ENCODE measurements at regions not wholly inside any gene's neighbourhood (a gene's known extent, or its start where the extent isn't known, plus 50 kb on each side); places are given as distances from the start of the nearest gene placed in this dataset.

DNA sequence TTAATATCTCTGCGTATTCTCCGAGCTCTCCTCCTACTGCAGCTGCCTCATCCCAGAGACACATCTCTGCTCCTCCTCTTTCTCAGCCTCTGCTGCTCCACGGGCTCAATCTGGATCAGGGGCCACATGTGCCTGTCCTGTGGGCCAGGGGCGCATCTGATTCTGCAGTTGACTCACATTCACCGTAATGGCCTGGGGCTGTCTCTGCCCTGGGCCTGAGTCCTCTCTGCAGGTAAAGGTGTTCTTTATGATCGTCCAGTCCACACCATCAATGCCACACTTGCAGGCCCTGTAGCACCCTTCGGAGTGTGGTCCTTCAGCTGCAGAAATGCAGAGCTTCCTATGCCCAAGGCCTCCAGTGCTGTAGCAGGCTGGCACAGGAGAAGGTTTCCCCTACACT, 154.5 kb downstream of the OAT start:
- Histone ChIP-seq H3K4me2 (ENCODE audit: extremely low read depth, insufficient read depth, low read length) (no peak overlapping the region), H3K27me3 (ENCODE audit: control insufficient read depth, insufficient read depth, low read length) (no peaks in the 10 kb centered on the region), H3K9me3 (ENCODE audit: control insufficient read depth, insufficient read depth, low read depth, low read length) (no peaks in the 10 kb centered on the region), H3K9ac (ENCODE audit: insufficient read depth, low read length) (no peak overlapping the region), H3K4me1 (ENCODE audit: control insufficient read depth, extremely low read depth, insufficient read depth, low read length) (no peaks in the 10 kb centered on the region), H3K36me3 (ENCODE audit: control insufficient read depth, insufficient read depth, low read length) (no peaks in the 10 kb centered on the region), H2AFZ (ENCODE audit: low read length) (no peak overlapping the region), H3K4me3 (replicated peaks in 1 of 4; ENCODE audit: control extremely low read depth in 1 of 4, insufficient read depth in 1 of 4, low read depth in 3 of 4, low read length in 4 of 4) (no peak overlapping the region), H3K79me2 (ENCODE audit: control insufficient read depth, insufficient read depth, low read length) (no peaks in the 10 kb centered on the region), H4K20me1 (ENCODE audit: control insufficient read depth, extremely low read depth, insufficient read depth, low read length) (no peaks in the 10 kb centered on the region), H3K27ac (ENCODE audit: insufficient read depth, low read length) (no peak overlapping the region)
- TF ChIP-seq, protein P1, sequence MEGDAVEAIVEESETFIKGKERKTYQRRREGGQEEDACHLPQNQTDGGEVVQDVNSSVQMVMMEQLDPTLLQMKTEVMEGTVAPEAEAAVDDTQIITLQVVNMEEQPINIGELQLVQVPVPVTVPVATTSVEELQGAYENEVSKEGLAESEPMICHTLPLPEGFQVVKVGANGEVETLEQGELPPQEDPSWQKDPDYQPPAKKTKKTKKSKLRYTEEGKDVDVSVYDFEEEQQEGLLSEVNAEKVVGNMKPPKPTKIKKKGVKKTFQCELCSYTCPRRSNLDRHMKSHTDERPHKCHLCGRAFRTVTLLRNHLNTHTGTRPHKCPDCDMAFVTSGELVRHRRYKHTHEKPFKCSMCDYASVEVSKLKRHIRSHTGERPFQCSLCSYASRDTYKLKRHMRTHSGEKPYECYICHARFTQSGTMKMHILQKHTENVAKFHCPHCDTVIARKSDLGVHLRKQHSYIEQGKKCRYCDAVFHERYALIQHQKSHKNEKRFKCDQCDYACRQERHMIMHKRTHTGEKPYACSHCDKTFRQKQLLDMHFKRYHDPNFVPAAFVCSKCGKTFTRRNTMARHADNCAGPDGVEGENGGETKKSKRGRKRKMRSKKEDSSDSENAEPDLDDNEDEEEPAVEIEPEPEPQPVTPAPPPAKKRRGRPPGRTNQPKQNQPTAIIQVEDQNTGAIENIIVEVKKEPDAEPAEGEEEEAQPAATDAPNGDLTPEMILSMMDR (conservative IDR thresholded peaks at IDR 0.05 in 1 of 2, IDR thresholded peaks at IDR 0.05 in 1 of 2; ENCODE audit: low read depth in 1 of 2, low read length in 2 of 2), result no peak
- DNase-seq (ENCODE audit: low read depth in 2 of 2), result no peak

DNA sequence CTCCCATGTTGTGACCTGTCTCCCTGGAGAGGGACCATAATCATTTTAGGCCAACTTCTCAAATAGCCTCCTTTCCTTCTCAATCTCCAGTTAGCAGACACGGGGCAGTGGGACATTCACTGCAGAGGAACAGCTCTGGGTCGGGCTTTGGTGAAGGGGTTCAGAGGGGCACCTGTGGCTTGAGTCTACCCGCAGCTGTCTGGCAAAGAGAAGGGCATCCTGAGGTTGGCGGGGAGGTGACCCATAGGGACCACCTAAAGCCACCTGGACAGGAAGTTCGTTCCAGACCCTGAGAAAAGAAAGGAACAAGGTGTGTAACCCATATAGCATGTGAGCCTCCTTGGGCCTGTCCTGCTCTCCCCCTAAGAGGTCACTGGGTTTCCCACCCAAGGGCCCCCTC, 155.0 kb downstream of the OAT start:
- H3K9ac ChIP-seq (ENCODE audit: insufficient read depth, low read length), result no peak overlapping the region
- H3K9me3 ChIP-seq (ENCODE audit: control insufficient read depth, insufficient read depth, low read depth, low read length), result no peaks in the 10 kb centered on the region
- H3K79me2 ChIP-seq (ENCODE audit: control insufficient read depth, insufficient read depth, low read length), result no peaks in the 10 kb centered on the region
- no peak for DNase-seq (ENCODE audit: low read depth in 2 of 2)
- H3K4me3 ChIP-seq (replicated peaks in 1 of 4; ENCODE audit: control extremely low read depth in 1 of 4, insufficient read depth in 1 of 4, low read depth in 3 of 4, low read length in 4 of 4), result no peak overlapping the region
- H4K20me1 ChIP-seq (ENCODE audit: control insufficient read depth, extremely low read depth, insufficient read depth, low read length), result no peaks in the 10 kb centered on the region
- no peaks in the 10 kb centered on the region for H3K36me3 ChIP-seq (ENCODE audit: control insufficient read depth, insufficient read depth, low read length)
- no peaks in the 10 kb centered on the region for H3K4me1 ChIP-seq (ENCODE audit: control insufficient read depth, extremely low read depth, insufficient read depth, low read length)
- H2AFZ ChIP-seq (ENCODE audit: low read length), result no peak overlapping the region
- no peaks in the 10 kb centered on the region for H3K27me3 ChIP-seq (ENCODE audit: control insufficient read depth, insufficient read depth, low read length)
- TF ChIP-seq EZH2 (IDR thresholded peaks at IDR 0.05; ENCODE audit: low read length, missing control alignments), result no peak
- TF ChIP-seq, protein P1 (conservative IDR thresholded peaks at IDR 0.05 in 1 of 2, IDR thresholded peaks at IDR 0.05 in 1 of 2; ENCODE audit: low read depth in 1 of 2, low read length in 2 of 2), result no peak
- no peak overlapping the region for H3K27ac ChIP-seq (ENCODE audit: insufficient read depth, low read length)
- H3K4me2 ChIP-seq (ENCODE audit: extremely low read depth, insufficient read depth, low read length), result no peak overlapping the region

GRCh38 chr10:124262971-124263370, 155.8 kb downstream of the OAT start:
- TF ChIP-seq, protein P1 (conservative IDR thresholded peaks at IDR 0.05 in 1 of 2, IDR thresholded peaks at IDR 0.05 in 1 of 2; ENCODE audit: low read depth in 1 of 2, low read length in 2 of 2), result no peak
- no peak for TF ChIP-seq EZH2 (IDR thresholded peaks at IDR 0.05; ENCODE audit: low read length, missing control alignments)
- Histone ChIP-seq H3K27ac (ENCODE audit: insufficient read depth, low read length) (no peak overlapping the region), H3K4me3 (replicated peaks in 1 of 4; ENCODE audit: control extremely low read depth in 1 of 4, insufficient read depth in 1 of 4, low read depth in 3 of 4, low read length in 4 of 4) (no peak overlapping the region)

More at GRCh38 chr10:124262971-124263370, 155.8 kb downstream of the OAT start:
- no peaks in the 10 kb centered on the region for H3K36me3 ChIP-seq (ENCODE audit: control insufficient read depth, insufficient read depth, low read length)
- no peaks in the 10 kb centered on the region for H3K79me2 ChIP-seq (ENCODE audit: control insufficient read depth, insufficient read depth, low read length)
- no peaks in the 10 kb centered on the region for H3K9me3 ChIP-seq (ENCODE audit: control insufficient read depth, insufficient read depth, low read depth, low read length)
- H3K4me1 ChIP-seq (ENCODE audit: control insufficient read depth, extremely low read depth, insufficient read depth, low read length), result no peaks in the 10 kb centered on the region
- H4K20me1 ChIP-seq (ENCODE audit: control insufficient read depth, extremely low read depth, insufficient read depth, low read length), result no peaks in the 10 kb centered on the region
- H3K4me2 ChIP-seq (ENCODE audit: extremely low read depth, insufficient read depth, low read length), result no peak overlapping the region
- H3K9ac ChIP-seq (ENCODE audit: insufficient read depth, low read length), result no peak overlapping the region
- no peak overlapping the region for H2AFZ ChIP-seq (ENCODE audit: low read length)
- no peak for DNase-seq (ENCODE audit: low read depth in 2 of 2)
- H3K27me3 ChIP-seq (ENCODE audit: control insufficient read depth, insufficient read depth, low read length), result no peaks in the 10 kb centered on the region

Data from fibroblast of lung (primary cell).